WTC11 (cell line): ENCODE measurements at regions not wholly inside any gene's neighbourhood (a gene's known extent, or its start where the extent isn't known, plus 50 kb on each side); places are given as distances from the start of the nearest gene placed in this dataset.

ENCODE experiments used
- JUN ChIP-seq: sonication (generic); formaldehyde crosslinking; IDR thresholded peaks from 2 replicates; pipeline ENCODE4 v1.8.0; 2023; ENCODE audit warnings: mild to moderate bottlenecking, missing genetic modification reagents
- ZNF317 ChIP-seq: sonication (generic); formaldehyde crosslinking; IDR thresholded peaks from 2 replicates; pipeline ENCODE4 v1.8.1; 2023; ENCODE audit warnings: low read depth, mild to moderate bottlenecking, moderate library complexity, missing genetic modification reagents, borderline replicate concordance
- TF ChIP-seq, protein P1 (sequence below): fragments of 200-600 bp; IDR thresholded peaks from 2 replicates; pipeline ENCODE4 v1.8.0; 2022; ENCODE audit warnings: antibody characterized with exemption
- TF ChIP-seq, protein P2 (sequence below): sonication (generic); formaldehyde crosslinking; IDR thresholded peaks from 2 replicates; pipeline ENCODE4 v1.8.1; 2022; ENCODE audit warnings: low read depth, mild to moderate bottlenecking, moderate library complexity, missing genetic modification reagents, borderline replicate concordance

GRCh38 chr2:181741756-181742155 lies 61.4 kb upstream of the NEUROD1 start:
- TF ChIP-seq ZNF317 (CRISPR knock-in tag): no peak
- TF ChIP-seq, protein P1, sequence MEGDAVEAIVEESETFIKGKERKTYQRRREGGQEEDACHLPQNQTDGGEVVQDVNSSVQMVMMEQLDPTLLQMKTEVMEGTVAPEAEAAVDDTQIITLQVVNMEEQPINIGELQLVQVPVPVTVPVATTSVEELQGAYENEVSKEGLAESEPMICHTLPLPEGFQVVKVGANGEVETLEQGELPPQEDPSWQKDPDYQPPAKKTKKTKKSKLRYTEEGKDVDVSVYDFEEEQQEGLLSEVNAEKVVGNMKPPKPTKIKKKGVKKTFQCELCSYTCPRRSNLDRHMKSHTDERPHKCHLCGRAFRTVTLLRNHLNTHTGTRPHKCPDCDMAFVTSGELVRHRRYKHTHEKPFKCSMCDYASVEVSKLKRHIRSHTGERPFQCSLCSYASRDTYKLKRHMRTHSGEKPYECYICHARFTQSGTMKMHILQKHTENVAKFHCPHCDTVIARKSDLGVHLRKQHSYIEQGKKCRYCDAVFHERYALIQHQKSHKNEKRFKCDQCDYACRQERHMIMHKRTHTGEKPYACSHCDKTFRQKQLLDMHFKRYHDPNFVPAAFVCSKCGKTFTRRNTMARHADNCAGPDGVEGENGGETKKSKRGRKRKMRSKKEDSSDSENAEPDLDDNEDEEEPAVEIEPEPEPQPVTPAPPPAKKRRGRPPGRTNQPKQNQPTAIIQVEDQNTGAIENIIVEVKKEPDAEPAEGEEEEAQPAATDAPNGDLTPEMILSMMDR: no peak
- TF ChIP-seq JUN (CRISPR knock-in tag): no peak
- TF ChIP-seq, protein P2, sequence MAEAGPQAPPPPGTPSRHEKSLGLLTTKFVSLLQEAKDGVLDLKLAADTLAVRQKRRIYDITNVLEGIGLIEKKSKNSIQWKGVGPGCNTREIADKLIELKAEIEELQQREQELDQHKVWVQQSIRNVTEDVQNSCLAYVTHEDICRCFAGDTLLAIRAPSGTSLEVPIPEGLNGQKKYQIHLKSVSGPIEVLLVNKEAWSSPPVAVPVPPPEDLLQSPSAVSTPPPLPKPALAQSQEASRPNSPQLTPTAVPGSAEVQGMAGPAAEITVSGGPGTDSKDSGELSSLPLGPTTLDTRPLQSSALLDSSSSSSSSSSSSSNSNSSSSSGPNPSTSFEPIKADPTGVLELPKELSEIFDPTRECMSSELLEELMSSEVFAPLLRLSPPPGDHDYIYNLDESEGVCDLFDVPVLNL: no peak
